ENCODE measurements at regions not wholly inside any gene's neighbourhood (a gene's known extent, or its start where the extent isn't known, plus 50 kb on each side); places are given as distances from the start of the nearest gene placed in this dataset.
"Not testable (repeated sequence)": the region's sequence is repeated elsewhere in the genome, so short reads cannot be mapped to it uniquely, and the experiment has no call there.

- no peak for DNase-seq (ENCODE audit: low read depth, low spot score)
- in situ Hi-C loops (cut with HindIII; ENCODE audit: low pct_unique_long_range_greater_than_20kb, low sequenced_read_pairs), result no loop called here
These were observed 235.2 kb upstream of the EPHA7 start for GRCh38 chr6:93654548-93654947.

GRCh38 chr6:93644611-93645010 is 225.3 kb upstream of the EPHA7 start:
- DNase-seq (ENCODE audit: low read depth, low spot score), result no peak
- in situ Hi-C loops (cut with HindIII; ENCODE audit: low pct_unique_long_range_greater_than_20kb, low sequenced_read_pairs), result no loop called here

DNA sequence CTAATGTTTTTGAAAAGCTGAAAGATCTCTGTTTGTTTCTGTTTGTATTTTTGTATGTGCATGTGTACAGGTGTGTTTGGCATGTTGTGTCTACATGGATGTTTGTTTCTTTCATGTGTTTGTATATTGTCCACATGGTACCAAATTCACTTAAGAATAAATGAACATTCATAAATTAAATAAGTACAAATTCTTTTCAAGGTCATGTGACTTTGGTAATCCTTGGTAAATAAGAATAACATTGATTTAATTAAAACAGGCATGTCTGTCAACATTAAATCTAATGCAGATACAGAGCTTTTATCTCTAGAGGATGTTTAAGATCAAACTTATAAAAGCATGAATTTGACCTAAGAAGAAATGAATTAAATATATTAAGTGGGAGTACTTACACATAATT is 219.8 kb upstream of the EPHA7 start:
- DNase-seq (ENCODE audit: low read depth, low spot score), result no peak
- in situ Hi-C loops (cut with HindIII; ENCODE audit: low pct_unique_long_range_greater_than_20kb, low sequenced_read_pairs), result no loop called here

GRCh38 chr6:93636987-93637664 is 217.8 kb upstream of the EPHA7 start:
- DNase-seq (ENCODE audit: low read depth, low spot score), result peak; percentile 19
- in situ Hi-C loops (cut with HindIII; ENCODE audit: low pct_unique_long_range_greater_than_20kb, low sequenced_read_pairs), result not testable (repeated sequence)

GRCh38 chr6:93624408-93624807 is 205.0 kb upstream of the EPHA7 start:
- no peak for DNase-seq (ENCODE audit: low read depth, low spot score)
- in situ Hi-C loops (cut with HindIII; ENCODE audit: low pct_unique_long_range_greater_than_20kb, low sequenced_read_pairs), result no loop called here

GRCh38 chr6:93621442-93621841 is 202.1 kb upstream of the EPHA7 start:
- in situ Hi-C loops (cut with HindIII; ENCODE audit: low pct_unique_long_range_greater_than_20kb, low sequenced_read_pairs), result no loop called here
- no peak for DNase-seq (ENCODE audit: low read depth, low spot score)

DNA sequence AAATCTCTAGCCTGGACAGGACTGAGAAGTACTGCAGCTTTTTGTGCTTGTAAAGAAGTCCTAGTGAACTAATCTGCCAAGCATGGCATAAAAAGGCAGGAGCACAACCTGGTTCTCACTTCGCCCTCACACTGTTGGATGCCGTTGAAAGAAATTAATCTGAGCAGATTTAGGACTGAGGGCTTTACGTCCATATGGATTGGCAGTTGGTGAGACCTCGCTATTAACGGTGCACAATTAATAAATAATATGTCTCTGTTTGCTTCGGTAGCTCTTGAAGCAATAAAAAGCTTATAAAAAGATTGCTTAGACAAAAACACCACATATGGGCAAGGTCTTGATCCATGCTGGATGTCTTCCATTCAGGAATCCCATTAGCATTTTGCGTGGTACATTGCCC is 185.6 kb upstream of the EPHA7 start:
- DNase-seq (ENCODE audit: low read depth, low spot score), result no peak
- in situ Hi-C loops (cut with HindIII; ENCODE audit: low pct_unique_long_range_greater_than_20kb, low sequenced_read_pairs), result no loop called here

DNA sequence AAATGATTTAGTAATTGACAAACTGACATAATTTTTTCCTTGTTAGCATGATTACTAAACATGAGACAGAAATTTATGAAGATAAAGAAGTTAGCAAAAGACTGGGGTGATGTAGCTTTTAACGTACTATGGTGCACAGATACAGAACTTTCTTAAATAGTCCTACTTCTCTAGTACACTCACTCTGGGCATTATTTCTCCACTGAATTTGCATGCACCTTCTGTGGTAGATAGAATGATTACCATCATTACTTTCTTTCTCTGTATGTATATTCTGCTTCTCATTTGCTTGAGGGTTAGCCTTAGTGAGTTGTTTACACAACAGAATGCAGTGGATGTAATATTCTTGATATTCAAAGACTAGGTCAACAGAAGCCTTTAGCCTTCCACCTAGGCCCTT is 173.1 kb upstream of the EPHA7 start:
- DNase-seq (ENCODE audit: low read depth, low spot score), result no peak
- in situ Hi-C loops (cut with HindIII; ENCODE audit: low pct_unique_long_range_greater_than_20kb, low sequenced_read_pairs), result no loop called here

DNA sequence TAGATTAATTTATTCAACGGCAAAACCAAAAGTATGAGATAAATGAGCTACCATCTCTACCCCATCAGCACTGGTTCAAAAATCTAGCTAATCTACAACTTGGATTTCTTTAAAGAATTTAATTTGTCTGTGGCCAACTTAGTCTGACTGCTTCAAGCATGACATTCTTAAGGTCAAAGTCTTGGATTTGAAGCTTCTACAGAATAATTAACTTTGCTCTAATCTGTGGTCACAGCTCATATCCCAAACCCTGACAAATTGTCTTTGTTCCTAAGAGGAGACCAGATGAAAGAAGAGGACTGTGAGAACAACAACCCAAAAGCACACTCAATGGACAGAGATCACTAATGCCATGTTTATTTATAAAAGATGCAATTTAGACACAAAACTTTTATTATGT is 166.9 kb upstream of the EPHA7 start:
- no peak for DNase-seq (ENCODE audit: low read depth, low spot score)
- in situ Hi-C loops (cut with HindIII; ENCODE audit: low pct_unique_long_range_greater_than_20kb, low sequenced_read_pairs), result no loop called here

- in situ Hi-C loops (cut with HindIII; ENCODE audit: low pct_unique_long_range_greater_than_20kb, low sequenced_read_pairs), result no loop called here
- no peak for DNase-seq (ENCODE audit: low read depth, low spot score)
These were observed 164.9 kb upstream of the EPHA7 start for GRCh38 chr6:93584300-93584699.

- no peak for DNase-seq (ENCODE audit: low read depth, low spot score)
- in situ Hi-C loops (cut with HindIII; ENCODE audit: low pct_unique_long_range_greater_than_20kb, low sequenced_read_pairs), result no loop called here
These were observed 162.0 kb upstream of the EPHA7 start for GRCh38 chr6:93581371-93581770.

- in situ Hi-C loops (cut with HindIII; ENCODE audit: low pct_unique_long_range_greater_than_20kb, low sequenced_read_pairs), result no loop called here
- no peak for DNase-seq (ENCODE audit: low read depth, low spot score)
These were observed 161.1 kb upstream of the EPHA7 start for GRCh38 chr6:93580446-93580845.

GRCh38 chr6:93575495-93576267 is 156.3 kb upstream of the EPHA7 start:
- DNase-seq (ENCODE audit: low read depth, low spot score), result no peak
- in situ Hi-C loops (cut with HindIII; ENCODE audit: low pct_unique_long_range_greater_than_20kb, low sequenced_read_pairs), result no loop called here

DNA sequence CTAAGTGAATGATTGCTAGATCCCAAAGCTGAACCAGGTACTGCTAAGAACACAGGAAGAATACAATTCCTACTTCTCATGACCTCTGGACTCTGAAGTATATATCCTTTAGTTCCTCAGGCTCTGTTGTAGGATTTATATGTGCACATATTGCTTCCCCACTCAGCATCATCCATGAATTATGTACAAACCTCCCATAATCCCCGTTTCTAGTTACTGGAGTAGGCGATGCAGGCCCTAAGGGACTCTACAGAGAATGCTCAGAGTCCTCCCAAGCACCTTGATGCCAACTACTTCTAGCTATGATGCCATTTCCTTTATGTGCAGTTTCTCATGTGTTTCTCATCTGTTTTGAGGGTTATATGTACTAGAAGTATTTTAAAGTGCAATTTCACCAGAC is 154.9 kb upstream of the EPHA7 start:
- no peak for DNase-seq (ENCODE audit: low read depth, low spot score)
- in situ Hi-C loops (cut with HindIII; ENCODE audit: low pct_unique_long_range_greater_than_20kb, low sequenced_read_pairs), result no loop called here

DNA sequence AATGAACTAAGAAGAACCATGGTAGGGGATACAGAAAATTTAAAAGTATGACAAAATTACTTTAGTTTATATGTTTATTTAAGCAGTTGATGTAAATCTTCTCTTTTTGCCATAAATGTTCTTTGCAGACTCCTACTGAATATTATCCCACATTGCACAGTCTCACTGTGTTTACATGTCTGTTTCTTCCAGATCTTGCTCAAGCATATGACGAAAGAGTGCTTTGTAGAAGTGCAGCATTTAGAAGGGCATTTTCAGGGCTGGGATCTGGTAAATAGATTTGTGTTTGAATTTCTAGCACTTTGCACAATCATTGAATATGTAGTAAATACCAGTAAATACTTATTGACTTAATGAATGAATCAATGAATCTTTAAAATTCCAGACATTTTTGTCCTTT is 152.0 kb upstream of the EPHA7 start:
- in situ Hi-C loops (cut with HindIII; ENCODE audit: low pct_unique_long_range_greater_than_20kb, low sequenced_read_pairs), result no loop called here
- no peak for DNase-seq (ENCODE audit: low read depth, low spot score)

- in situ Hi-C loops (cut with HindIII; ENCODE audit: low pct_unique_long_range_greater_than_20kb, low sequenced_read_pairs), result no loop called here
- DNase-seq (ENCODE audit: low read depth, low spot score), result no peak
These were observed 148.8 kb upstream of the EPHA7 start for GRCh38 chr6:93568169-93568568.

- no peak for DNase-seq (ENCODE audit: low read depth, low spot score)
- in situ Hi-C loops (cut with HindIII; ENCODE audit: low pct_unique_long_range_greater_than_20kb, low sequenced_read_pairs), result no loop called here
These were observed 147.8 kb upstream of the EPHA7 start for GRCh38 chr6:93567164-93567563.

- in situ Hi-C loops (cut with HindIII; ENCODE audit: low pct_unique_long_range_greater_than_20kb, low sequenced_read_pairs), result no loop called here
- no peak for DNase-seq (ENCODE audit: low read depth, low spot score)
These were observed 146.9 kb upstream of the EPHA7 start for GRCh38 chr6:93566285-93566684.

- no peak for DNase-seq (ENCODE audit: low read depth, low spot score)
These were observed 143.2 kb upstream of the EPHA7 start for GRCh38 chr6:93562582-93562981.

More at GRCh38 chr6:93562582-93562981, 143.2 kb upstream of the EPHA7 start:
- in situ Hi-C loops (cut with HindIII; ENCODE audit: low pct_unique_long_range_greater_than_20kb, low sequenced_read_pairs), result no loop called here
